Ramos (cell line): ENCODE measurements at regions not wholly inside any gene's neighbourhood (a gene's known extent, or its start where the extent isn't known, plus 50 kb on each side); places are given as distances from the start of the nearest gene placed in this dataset.

ENCODE experiments used
- in situ Hi-C: fragments of 300-500 bp; cut with MboI; formaldehyde crosslinking; loops from one replicate; pipeline ENCODE4 v1.14.3; 2022; ENCODE audit warnings: low sequenced_read_pairs; ENCODE audit not compliant: unreplicated experiment

DNA sequence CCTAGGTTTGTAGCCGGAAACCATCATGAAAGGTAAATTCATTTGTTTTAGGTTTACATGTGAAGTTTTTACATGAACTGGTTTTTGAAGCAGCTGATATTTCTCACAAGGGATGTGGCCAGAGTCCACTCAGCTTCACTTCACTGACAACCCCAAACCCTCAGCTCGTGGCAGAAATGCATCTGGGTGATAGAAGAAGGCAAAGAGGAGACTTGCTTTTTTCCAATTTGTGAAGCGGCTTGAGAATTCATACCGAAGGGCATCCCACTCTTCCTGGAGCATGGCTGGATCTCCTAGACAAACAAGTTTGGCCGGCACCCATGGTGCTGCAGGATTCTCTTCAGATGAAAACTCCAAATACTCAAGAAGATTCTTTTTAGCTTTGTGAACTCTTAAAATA, 392.8 kb upstream of the CNR1 start:
- in situ Hi-C loops, result no loop called here

DNA sequence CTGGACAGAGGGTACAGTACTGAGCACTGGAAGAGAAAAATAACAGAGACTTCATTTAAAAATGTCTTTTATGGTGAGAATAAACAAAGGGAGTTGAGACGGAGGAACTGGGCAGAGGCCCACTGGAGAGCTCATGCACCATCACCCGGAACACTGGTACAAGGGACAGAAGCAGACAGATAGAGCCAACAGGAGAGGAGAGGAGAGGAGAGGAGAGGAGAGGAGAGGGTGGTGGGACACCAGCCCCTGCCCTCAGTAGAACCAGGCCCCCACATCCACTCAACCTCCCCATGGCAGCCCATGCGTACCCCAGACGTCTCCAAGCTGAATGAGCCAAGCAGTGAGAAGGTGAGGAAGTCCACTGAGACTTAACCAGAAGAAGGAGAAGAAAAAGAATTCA, 390.5 kb upstream of the CNR1 start:
- in situ Hi-C loops, result no loop called here

DNA sequence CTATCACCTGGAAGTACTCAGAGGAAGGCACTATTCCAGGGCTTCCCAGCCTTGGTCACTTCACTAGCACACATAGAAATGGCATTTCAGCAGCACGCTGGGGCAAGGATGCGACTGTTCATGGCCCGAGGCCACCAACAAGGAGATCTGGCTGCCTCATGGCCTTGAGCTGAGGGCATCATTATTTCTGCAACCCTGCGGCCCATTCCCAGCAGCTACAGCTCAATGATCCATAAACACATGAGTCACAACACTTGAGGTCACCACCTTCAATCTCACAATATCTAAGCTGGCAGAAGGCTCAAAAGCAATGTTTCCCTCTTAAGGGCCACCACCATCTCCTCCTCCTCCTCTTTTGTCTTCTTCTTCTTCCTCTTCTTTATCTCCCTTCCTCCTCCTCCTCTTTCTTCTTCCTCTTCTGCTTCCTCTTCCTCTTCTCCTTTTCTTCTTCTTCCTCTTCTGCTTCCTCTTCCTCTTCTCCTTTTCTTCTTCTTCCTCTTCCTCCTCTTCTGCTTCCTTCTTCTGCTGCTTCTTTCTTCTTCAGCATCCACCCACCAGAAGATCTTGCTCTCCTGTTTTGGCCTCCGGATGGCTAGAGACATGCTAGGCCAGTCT, 382.9 kb upstream of the CNR1 start:
- in situ Hi-C loops, result no loop called here

DNA sequence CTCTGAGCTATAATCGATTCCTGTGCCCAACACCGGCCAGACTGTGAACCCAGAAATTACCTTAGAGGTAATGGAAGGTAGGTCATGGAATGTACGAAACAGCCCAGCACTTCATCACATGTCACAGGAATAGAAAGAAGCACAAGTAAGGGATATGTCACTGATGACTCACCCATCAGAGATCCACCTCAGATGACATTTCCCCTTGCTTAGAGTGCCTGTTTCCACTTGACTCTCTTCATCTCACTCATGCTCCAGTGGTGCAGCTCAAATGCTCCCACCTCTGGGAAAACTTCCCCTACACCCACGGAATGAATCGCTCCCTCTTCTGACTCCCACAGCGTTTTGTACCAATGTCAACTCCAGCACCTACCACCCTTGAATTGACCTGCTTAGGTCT, 381.6 kb upstream of the CNR1 start:
- in situ Hi-C loops, result no loop called here

DNA sequence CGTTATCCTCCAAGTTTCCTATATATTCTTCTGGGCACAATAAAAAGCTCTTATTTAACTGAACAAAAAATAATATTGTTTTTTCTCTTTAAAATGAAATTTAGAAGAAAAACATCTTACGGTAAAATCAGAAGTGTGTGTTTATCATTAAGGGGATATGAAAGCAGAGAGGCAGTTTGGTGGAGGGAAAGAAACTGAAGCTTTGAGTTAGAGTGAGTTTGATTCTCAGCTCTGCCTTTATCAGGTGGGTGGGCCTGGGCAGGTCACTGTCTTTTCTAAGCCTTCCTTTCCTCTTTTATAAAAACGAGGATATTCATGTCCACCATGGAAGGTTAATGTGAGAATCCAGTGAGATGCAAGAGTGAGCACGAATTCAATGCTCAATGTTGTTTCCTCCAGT, 379.8 kb upstream of the CNR1 start:
- in situ Hi-C loops, result no loop called here

DNA sequence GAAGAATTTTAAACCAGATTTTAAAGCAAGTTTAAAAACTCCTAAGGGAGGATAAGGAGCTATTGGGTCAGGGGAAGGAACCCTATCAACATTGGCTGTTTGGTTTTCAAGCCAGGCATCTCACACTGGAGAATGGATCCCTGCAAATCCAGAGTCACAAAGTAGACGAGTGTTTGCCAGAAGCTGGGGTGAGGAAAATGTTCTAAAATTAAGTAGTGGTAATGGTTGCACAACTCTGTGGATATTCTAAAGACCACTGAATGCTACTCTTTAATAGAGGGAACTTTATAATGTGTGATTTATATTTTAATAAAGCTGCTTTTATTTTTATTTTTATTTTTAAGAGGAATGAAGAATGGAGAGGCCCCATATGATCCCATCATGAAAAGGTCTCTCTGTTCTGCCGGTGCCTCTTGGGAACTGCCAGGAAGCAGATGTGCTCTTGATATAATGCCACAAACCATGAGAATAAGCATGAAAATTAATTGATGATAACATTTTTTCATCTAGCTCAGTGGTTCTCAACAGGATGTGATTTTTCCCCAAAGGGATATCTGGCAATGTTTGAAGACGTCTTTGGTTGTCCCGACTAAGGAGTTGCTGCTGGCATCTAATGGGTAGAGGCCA, 379.0 kb upstream of the CNR1 start:
- in situ Hi-C loops, result no loop called here

DNA sequence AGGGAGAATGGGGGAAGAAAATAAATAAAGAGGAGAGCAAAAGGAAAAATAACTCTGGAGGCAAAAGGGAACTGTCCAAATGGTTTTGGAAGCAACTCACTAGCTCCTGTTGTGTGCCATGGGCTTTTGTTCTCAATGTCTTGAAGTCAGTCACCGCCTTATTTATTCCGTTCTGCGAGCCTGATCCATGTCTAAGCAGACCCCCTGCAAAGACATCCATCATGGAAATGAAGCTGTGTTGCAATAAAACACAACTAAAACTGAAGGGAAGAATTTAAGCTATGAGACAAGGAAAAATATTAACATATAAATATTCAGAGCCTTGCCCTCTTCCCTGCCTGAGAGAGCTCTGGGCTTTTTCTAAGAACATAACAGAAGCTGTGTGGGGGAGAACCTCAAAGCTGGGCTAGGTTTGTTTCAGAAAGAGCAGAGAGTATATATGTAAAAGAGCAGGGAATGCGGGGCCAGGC, 373.2 kb upstream of the CNR1 start:
- in situ Hi-C loops, result no loop called here

DNA sequence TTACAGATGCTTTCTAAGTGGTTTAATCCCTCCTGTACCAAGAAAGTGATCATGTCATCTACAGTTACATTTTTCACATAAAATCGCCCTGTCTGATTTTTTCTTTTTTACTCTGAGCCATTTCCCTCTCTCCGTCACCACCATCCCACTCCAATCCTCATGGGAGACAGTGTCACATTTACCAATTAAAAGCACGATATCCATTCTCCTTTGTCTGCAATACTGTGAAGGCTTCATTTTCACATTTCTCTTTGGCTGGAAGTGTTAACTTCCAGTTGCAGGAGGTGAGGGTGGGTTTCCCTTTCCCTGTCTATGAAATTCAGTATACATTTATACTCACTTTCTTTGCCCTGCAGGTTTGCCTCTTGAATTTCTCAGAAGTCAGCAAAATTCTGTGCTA, 372.7 kb upstream of the CNR1 start:
- in situ Hi-C loops, result no loop called here

DNA sequence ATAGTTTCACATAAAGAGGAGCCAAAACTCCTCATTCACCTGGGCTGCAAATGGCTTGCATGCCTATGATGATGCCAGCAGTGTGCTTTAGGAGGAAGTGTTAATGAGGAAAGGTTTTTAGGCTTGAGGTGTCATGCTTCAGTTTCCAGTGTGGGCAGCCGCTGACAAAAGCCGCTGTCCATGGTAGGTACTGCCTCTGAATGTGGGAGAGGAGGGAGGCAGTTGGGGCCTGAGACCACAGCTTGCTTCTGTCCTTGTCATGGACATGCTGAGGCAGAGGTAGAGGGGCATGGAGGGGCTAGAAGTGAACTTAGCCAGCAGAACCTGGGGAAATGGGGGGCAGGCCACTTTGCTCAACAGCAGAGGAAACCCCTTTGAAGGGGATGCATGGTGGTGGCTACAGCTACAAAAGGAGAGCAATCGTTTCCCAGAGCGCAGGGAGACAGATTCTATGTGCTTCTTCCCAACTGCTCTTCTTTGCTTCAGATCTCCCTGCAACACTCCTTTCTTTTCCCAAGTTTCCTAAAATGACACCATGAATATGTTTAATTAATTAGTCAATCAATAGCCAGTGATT, 372.1 kb upstream of the CNR1 start:
- in situ Hi-C loops, result no loop called here

DNA sequence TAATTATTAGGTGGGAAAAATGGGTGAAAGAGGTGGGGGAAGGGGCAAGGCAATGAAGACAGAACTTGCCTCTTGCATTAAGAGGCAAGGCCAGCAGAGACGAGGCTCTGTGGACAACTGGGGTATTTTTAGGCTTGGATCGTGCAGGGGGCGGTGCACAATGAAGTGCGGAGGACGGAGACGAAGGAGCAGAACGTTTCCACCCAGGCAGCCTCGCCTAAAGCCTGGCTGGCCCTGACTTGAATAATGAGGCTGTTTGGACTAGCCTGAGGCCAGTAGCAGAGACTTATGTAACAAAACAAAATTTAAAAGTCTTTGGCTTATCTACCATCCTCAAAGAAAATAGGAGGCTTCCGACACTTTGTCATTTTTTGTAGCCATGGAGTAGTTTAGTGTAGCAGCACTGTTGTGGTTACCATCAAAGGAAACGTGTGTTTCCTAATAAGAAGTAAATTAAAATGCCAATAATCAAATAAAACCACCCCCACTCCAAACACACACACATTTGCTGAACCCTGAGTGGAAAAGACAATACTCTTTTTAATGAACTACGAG, 370.0 kb upstream of the CNR1 start:
- in situ Hi-C loops, result no loop called here

DNA sequence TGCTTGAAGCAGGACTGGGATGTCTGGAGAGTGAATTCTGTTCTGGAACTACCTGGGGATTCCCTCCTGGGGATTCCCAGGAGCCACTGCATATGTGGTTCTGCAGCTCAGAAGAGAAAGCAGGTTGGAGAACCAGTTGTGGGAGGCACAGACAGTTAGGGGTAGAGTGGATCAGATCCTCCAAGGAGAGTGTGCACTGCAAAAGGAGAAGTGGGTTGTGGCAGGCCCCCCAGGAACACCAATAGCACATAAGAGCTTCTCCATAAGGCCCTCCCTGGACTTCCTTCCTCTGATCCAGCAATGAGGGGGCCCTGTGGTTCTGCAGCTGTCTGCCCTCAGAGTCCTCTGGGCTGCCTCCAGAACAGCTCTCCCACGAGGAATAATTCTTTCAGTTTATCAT, 369.2 kb upstream of the CNR1 start:
- in situ Hi-C loops, result no loop called here

DNA sequence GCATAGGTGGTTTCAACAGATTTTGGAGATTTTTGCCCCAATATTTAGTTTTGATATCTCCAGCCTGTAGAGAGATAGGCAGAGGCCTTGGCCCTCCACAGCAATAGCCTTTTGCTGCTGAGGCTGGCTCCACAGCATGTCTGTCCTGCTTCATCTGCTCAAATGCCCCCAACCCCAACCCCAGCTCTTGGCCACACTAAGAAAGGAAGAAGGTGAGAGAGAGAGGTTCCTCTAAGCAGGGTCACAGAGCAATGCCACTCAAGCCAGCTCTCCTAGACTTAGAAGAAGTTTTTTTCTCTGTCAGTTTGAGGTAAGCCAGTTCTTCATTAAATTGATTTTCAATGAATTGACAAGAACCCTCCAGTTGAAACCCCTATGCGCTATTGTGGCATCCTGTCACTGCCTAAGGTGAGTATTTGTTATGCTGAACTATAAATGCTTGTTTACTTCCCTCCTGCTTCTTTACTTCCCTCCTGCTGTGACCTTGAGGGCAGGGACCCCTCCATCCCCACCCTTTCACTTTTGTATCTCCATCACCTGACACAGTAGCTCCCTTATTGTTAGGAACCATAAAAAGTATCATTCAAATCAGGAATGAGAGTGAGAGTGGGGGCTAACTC, 366.2 kb upstream of the CNR1 start:
- in situ Hi-C loops, result no loop called here

DNA sequence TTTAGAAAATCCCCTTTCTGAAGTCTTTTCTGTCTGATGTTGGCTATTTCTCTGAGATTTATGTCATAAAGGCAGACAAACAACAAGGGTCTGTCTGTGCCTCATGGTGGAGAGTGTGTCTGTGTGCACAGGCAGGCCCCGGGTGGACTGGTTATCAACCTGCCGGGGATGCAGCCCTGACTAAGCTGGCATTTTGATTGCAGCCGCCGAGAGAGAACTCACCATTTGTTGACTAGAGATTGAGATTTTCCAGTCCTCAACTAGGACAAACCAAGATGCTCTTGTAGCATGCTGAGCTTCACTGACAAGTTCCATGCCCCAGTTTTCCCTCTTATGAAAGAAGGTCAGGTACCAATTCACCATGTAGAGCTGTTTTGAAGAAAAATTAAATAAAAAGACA, 363.6 kb upstream of the CNR1 start:
- in situ Hi-C loops, result no loop called here

DNA sequence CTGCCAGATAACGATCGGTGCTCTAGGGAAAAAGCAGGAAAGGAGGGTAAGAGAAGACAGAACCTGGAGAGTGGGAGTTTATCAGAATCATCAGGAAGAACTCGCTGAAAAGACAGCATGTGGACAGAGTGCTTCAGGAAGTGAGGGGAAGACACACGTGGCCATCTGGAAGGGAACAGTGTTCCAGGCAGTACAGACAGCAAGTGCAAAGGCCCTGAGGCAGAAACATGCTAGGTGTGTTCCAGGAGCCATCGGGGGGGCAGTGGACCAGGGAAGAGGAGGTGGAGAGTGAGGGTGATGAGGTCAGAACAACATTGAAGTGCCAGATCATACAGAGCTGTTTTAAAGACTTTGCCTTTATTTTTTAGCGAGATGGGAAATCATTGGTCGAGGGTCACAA, 354.3 kb upstream of the CNR1 start:
- in situ Hi-C loops, result no loop called here

DNA sequence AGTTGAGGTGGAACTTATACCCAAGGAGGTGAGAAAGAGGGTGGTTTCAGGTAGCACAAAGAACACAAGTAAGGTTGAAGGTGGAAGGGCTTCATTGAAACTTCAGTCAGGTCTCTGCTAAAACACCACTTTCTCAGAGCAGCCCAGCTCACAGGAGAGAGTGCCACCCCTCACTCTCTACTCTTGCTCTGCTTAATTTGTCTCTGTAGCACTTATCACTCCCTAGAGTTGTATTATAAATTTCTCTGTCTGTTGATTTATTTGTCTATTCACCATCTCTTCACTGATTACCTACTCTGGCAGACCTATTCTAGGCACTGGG, 353.8 kb upstream of the CNR1 start:
- in situ Hi-C loops, result no loop called here

DNA sequence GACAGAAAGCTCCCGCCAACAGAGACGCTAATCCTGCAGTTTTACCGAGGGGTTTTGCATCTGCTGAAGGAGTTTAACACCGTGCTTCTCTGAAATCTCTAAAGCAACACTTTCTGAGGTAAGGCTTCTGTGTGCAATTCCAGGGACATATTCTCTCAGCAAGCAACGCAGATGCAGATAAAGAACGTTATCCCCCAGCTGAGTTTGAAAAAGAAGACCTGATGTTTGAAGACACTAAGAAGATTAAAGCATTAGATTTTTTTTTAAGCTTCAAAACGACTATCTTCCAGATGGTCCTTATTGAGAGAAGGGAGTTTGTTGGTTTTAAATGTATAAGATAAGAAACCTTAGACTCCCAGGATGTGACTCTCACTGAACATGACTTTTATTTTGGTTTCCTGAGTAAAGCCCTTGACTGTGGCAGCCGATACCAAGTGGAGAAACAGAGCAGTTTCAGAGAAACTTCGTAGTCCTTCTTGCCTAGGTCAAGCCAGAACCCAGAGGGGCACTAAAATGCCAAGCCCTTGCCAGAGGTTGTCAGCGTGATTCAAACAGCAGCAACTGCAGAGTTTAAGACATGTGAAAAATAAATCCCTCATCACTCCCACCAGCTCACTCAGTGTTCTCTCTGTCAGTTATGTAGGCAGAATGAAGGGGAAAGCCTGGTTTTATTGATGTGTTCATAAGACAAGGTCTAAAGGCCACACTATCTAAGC, 353.3 kb upstream of the CNR1 start:
- in situ Hi-C loops, result no loop called here

DNA sequence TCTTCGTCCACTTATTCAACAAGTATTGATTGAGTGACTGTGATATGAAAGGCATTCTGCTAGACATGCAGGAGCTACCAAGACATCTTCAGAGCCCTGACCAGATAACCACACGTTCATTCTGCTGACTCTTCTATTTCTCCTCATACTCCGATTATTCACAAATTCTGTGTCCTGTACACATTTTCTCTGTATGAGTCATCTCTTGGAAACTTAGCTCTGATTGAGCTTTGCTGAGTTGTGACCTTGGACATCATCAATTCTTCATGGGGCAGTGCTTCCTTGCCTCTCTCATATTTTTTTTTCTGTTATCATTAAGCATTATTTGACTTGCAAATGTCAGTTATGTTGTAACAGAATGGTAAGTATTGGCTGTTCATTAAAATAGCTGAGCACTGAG, 351.6 kb upstream of the CNR1 start:
- in situ Hi-C loops, result no loop called here

DNA sequence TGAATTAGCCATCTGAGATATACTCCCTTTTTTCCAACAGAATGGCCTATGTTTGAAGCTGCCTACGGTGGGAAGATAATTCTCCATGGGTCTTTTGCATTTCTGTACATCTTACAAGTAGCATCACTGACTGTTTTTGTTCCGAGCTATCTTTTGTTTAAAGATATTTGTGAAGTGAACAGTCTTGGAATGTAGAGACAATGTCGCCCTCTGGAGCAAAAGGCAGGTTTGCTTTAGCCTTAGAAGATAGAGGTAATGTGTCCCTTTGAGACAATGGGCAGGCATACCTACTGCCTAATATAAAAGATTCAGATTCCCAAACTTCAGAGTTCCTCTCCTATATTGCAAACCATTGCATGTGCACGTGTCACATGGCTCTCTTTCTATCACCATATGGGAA, 347.8 kb upstream of the CNR1 start:
- in situ Hi-C loops, result no loop called here

DNA sequence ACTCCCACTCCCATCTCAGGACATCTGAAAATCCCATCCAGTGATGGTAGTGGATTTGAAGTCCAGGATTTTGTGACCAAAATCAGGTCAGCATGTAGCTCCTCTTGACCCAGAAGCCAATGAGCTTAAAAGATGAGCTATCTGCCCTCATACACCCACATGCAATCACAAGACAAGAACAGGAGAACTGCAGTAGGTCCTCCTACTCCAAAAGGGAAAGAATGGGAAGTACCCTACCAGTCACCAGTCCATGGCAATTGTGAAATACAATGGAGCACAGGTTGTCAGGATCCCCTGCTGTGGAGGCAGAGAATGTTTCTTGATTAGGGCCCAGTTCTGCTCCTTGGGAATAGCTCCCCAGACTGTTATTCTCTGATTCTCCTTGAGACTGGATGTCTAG, 347.3 kb upstream of the CNR1 start:
- in situ Hi-C loops, result no loop called here

DNA sequence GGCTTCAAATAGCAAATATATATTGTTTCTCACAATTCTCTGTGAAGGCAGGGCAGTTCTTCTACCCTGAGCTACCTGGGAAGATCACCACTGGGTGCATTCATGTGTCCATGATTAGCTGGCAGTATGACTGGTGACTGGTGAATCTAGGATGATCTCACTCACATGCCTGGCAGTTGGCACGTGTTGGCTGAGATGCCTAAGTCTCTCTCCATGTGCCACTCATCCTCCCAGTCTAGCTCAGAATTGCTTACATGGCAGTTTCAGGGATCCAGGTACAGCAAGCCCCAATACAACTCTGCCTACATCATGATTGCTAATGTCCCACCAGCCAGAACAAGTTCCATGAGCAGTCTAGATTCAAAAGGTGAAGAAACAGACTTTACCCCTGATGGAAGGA, 346.8 kb upstream of the CNR1 start:
- in situ Hi-C loops, result no loop called here

DNA sequence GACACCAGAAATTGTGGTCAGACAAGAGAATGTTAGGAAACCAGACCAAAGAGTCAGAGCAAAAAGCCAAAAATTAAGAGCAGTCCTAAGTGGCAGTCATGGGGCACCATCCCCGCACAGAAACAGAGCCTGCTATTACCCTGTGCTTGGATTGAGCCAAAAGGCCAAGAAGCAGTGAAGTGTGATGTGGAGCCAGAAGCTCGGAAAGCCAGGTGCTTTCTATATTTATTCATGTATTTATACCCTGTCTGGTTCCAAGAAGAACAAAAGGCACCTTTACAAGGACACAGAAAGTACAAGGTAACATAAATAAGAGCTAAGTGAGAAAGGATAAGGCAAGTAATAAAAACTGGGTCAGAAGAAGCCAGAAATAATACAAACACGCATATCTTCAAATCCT, 336.2 kb upstream of the CNR1 start:
- in situ Hi-C loops, result no loop called here
